Astrocyte (in vitro differentiated cells and primary cell): ENCODE measurements at regions not wholly inside any gene's neighbourhood (a gene's known extent, or its start where the extent isn't known, plus 50 kb on each side); places are given as distances from the start of the nearest gene placed in this dataset.

ENCODE experiments used
- EZH2 ChIP-seq: IDR thresholded peaks from 2 replicates; pipeline ENCODE4 v1.6.1; 2012; ENCODE audit warnings: mild to moderate bottlenecking, low read length, inconsistent platforms; ENCODE audit not compliant: insufficient read depth
- TF ChIP-seq, protein P1 (sequence below): IDR thresholded peaks from 2 replicates; pipeline ENCODE4 v1.5.1; 2011; ENCODE audit warnings: low read depth, mild to moderate bottlenecking, inconsistent platforms, low read length, moderate library complexity; ENCODE audit not compliant: insufficient read depth

GRCh38 chr11:112831969-112832766, 129.1 kb upstream of the NCAM1 start:
- TF ChIP-seq EZH2 = no peak
- TF ChIP-seq, protein P1, sequence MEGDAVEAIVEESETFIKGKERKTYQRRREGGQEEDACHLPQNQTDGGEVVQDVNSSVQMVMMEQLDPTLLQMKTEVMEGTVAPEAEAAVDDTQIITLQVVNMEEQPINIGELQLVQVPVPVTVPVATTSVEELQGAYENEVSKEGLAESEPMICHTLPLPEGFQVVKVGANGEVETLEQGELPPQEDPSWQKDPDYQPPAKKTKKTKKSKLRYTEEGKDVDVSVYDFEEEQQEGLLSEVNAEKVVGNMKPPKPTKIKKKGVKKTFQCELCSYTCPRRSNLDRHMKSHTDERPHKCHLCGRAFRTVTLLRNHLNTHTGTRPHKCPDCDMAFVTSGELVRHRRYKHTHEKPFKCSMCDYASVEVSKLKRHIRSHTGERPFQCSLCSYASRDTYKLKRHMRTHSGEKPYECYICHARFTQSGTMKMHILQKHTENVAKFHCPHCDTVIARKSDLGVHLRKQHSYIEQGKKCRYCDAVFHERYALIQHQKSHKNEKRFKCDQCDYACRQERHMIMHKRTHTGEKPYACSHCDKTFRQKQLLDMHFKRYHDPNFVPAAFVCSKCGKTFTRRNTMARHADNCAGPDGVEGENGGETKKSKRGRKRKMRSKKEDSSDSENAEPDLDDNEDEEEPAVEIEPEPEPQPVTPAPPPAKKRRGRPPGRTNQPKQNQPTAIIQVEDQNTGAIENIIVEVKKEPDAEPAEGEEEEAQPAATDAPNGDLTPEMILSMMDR = no peak
